ENCODE measurements at regions not wholly inside any gene's neighbourhood (a gene's known extent, or its start where the extent isn't known, plus 50 kb on each side); places are given as distances from the start of the nearest gene placed in this dataset.

DNA sequence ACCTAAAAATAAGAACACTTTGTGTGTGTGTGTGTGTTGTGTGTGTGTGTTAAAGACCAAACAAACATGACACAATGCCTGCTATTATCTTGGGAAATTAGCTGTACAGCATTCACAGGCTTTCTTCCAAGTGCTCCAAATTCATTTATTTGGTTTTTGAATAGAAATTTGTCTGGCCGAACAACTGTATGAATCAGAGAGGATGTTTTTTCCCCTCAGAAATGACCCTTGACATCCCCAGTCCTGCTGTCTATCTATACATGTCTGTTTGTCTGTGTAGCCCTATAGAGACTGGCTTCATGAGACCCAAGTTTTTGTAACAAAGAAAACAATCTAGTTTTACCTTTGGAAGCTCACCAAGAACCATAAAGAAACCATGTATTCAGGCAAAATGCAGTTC, 549.8 kb downstream of the NSUN3 start:
- no peak overlapping the region for H3K4me3 Mint-ChIP-seq
- H3K36me3 Mint-ChIP-seq, result no peaks in the 10 kb centered on the region
- TF ChIP-seq, protein P1, sequence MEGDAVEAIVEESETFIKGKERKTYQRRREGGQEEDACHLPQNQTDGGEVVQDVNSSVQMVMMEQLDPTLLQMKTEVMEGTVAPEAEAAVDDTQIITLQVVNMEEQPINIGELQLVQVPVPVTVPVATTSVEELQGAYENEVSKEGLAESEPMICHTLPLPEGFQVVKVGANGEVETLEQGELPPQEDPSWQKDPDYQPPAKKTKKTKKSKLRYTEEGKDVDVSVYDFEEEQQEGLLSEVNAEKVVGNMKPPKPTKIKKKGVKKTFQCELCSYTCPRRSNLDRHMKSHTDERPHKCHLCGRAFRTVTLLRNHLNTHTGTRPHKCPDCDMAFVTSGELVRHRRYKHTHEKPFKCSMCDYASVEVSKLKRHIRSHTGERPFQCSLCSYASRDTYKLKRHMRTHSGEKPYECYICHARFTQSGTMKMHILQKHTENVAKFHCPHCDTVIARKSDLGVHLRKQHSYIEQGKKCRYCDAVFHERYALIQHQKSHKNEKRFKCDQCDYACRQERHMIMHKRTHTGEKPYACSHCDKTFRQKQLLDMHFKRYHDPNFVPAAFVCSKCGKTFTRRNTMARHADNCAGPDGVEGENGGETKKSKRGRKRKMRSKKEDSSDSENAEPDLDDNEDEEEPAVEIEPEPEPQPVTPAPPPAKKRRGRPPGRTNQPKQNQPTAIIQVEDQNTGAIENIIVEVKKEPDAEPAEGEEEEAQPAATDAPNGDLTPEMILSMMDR (IDR thresholded peaks at IDR 0.05), result no peak
- Histone ChIP-seq H3K27me3 (ENCODE audit: control insufficient read depth in 2 of 2, insufficient read depth in 2 of 2, low read length in 2 of 2) (no peaks in the 10 kb centered on the region), H3K9me3 (replicated peaks in 1 of 2; ENCODE audit: control insufficient read depth in 1 of 2, insufficient read depth in 1 of 2, low read length in 2 of 2) (peaks cover 0 to 3% of the 10 kb centered on the region in 2 donors), H3K4me2 (replicated peaks; ENCODE audit: extremely low read depth, low read length, poor library complexity, severe bottlenecking) (no peak overlapping the region), H3K4me3 (replicated peaks in 1 of 3; ENCODE audit: low read depth in 2 of 3, low read length in 3 of 3) (no peak overlapping the region), H2AFZ (ENCODE audit: insufficient read depth, low read depth, low read length, poor library complexity, severe bottlenecking) (no peak overlapping the region), H3K9ac (ENCODE audit: insufficient read depth, low read length, poor library complexity, severe bottlenecking) (no peak overlapping the region), H3K79me2 (ENCODE audit: insufficient read depth, low read length) (no peaks in the 10 kb centered on the region), H4K20me1 (ENCODE audit: insufficient read depth, low read length) (no peaks in the 10 kb centered on the region), H3K27ac (ENCODE audit: low read depth in 1 of 2, low read length in 2 of 2) (no peak overlapping the region), H3K4me1 (ENCODE audit: control insufficient read depth in 1 of 2, insufficient read depth in 2 of 2, low read length in 2 of 2) (no peaks in the 10 kb centered on the region), H3K36me3 (replicated peaks in 1 of 2; ENCODE audit: control insufficient read depth in 1 of 2, insufficient read depth in 2 of 2, low read length in 2 of 2) (no peaks in the 10 kb centered on the region)
- H3K27me3 Mint-ChIP-seq (ENCODE audit: low read depth in 3 of 3), result peaks cover 0 to 2% (median 0%) of the 10 kb centered on the region in 3 donors
- H3K9me3 Mint-ChIP-seq, result peaks cover 0 to 4% (median 1%) of the 10 kb centered on the region in 7 donors
- no CpG with 5 or more reads among the region's 1 CpG for WGBS (ENCODE audit: insufficient coverage)
- intact Hi-C loops (cut with micrococcal nuclease), result no loop called here
- no peaks in the 10 kb centered on the region for H3K4me1 Mint-ChIP-seq
- DNase-seq, result no peak
- H3K27ac Mint-ChIP-seq, result no peak overlapping the region

DNA sequence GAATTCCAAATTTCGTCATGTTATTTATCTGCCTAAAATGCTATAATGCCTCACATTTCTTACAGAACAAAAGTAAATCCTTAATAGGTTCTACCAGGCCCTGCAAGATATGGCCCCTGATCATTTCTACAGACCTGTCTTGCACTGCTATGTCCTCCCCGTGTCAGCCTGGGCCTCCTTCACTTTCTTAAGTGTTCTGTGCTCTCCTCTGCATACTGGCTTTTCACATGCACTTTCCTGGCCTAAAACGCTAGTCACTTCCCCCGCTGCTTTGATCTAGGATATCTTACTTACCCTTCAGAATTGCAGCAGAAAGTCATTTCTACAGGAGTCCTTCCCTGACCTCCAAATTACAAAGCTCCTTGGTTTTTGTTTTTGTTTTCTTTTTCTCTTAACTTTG, 551.3 kb downstream of the NSUN3 start:
- H3K36me3 ChIP-seq (replicated peaks in 1 of 2; ENCODE audit: control insufficient read depth in 1 of 2, insufficient read depth in 2 of 2, low read length in 2 of 2), result no peaks in the 10 kb centered on the region
- no peak overlapping the region for H3K4me3 Mint-ChIP-seq
- 80% methylated on average over 3 of the region's 4 CpGs for WGBS (ENCODE audit: insufficient coverage)
- no peaks in the 10 kb centered on the region for H3K36me3 Mint-ChIP-seq
- H3K9me3 Mint-ChIP-seq, result peaks cover 0 to 4% (median 0%) of the 10 kb centered on the region in 7 donors
- H3K9me3 ChIP-seq (replicated peaks in 1 of 2; ENCODE audit: control insufficient read depth in 1 of 2, insufficient read depth in 1 of 2, low read length in 2 of 2), result peaks cover 0 to 2% of the 10 kb centered on the region in 2 donors
- H3K27ac Mint-ChIP-seq, result no peak overlapping the region
- intact Hi-C loops (cut with micrococcal nuclease), result no loop called here
- H3K4me1 Mint-ChIP-seq, result no peaks in the 10 kb centered on the region
- H4K20me1 ChIP-seq (ENCODE audit: insufficient read depth, low read length), result no peaks in the 10 kb centered on the region
- H3K27me3 Mint-ChIP-seq (ENCODE audit: low read depth in 3 of 3), result peaks cover 0 to 2% (median 0%) of the 10 kb centered on the region in 3 donors
- no peaks in the 10 kb centered on the region for H3K27me3 ChIP-seq (ENCODE audit: control insufficient read depth in 2 of 2, insufficient read depth in 2 of 2, low read length in 2 of 2)
- no peak overlapping the region for H2AFZ ChIP-seq (ENCODE audit: insufficient read depth, low read depth, low read length, poor library complexity, severe bottlenecking)
- TF ChIP-seq, protein P1 (IDR thresholded peaks at IDR 0.05), result no peak
- no peak overlapping the region for H3K9ac ChIP-seq (ENCODE audit: insufficient read depth, low read length, poor library complexity, severe bottlenecking)
- H3K4me1 ChIP-seq (ENCODE audit: control insufficient read depth in 1 of 2, insufficient read depth in 2 of 2, low read length in 2 of 2), result no peaks in the 10 kb centered on the region
- no peak overlapping the region for H3K27ac ChIP-seq (ENCODE audit: low read depth in 1 of 2, low read length in 2 of 2)
- no peak overlapping the region for H3K4me2 ChIP-seq (replicated peaks; ENCODE audit: extremely low read depth, low read length, poor library complexity, severe bottlenecking)
- H3K79me2 ChIP-seq (ENCODE audit: insufficient read depth, low read length), result no peaks in the 10 kb centered on the region
- no peak overlapping the region for H3K4me3 ChIP-seq (replicated peaks in 1 of 3; ENCODE audit: low read depth in 2 of 3, low read length in 3 of 3)
- DNase-seq, result no peak

All from CD14-positive monocyte (primary cell).